CD14-positive monocyte (primary cell): ENCODE measurements at regions not wholly inside any gene's neighbourhood (a gene's known extent, or its start where the extent isn't known, plus 50 kb on each side); places are given as distances from the start of the nearest gene placed in this dataset.

Experiments
- DNase-seq, 3 donors: peaks; one replicate each; pipeline ENCODE4 v3.0.0-alpha.2; 2011 to 2022
- H2AFZ ChIP-seq: 2 replicates; pipeline ENCODE4 v1.6.0; 2012; ENCODE audit warnings: mild to moderate bottlenecking, low read depth, low read length, inconsistent platforms; ENCODE audit not compliant: insufficient read depth, poor library complexity, severe bottlenecking
- H3K27ac ChIP-seq, 2 donors: 1 replicate in 1 of 2; 2 replicates in 1 of 2; pipeline ENCODE4 v1.5.1; 2012 to 2013; ENCODE audit warnings: low read length in 2 of 2, control low read depth in 1 of 2, inconsistent platforms in 1 of 2, low read depth in 1 of 2, mild to moderate bottlenecking in 1 of 2
- H3K27me3 ChIP-seq, 2 donors: one replicate each; pipeline versions ENCODE4 v1.6.0 to v1.6.1; 2011 to 2013; ENCODE audit warnings: low read length in 2 of 2; ENCODE audit not compliant: control insufficient read depth in 2 of 2, insufficient read depth in 2 of 2
- H3K36me3 ChIP-seq, 2 donors: replicated peaks in 1 of 2; 1 replicate in 1 of 2; 2 replicates in 1 of 2; pipeline versions ENCODE4 v1.5.1 to v1.6.1; 2012 to 2013; ENCODE audit warnings: low read length in 2 of 2, control low read depth in 1 of 2, inconsistent platforms in 1 of 2, mild to moderate bottlenecking in 1 of 2; ENCODE audit not compliant: insufficient read depth in 2 of 2, control insufficient read depth in 1 of 2
- H3K4me1 ChIP-seq, 2 donors: 1 replicate in 1 of 2; 2 replicates in 1 of 2; pipeline versions ENCODE4 v1.5.1 to v1.6.1; 2012 to 2013; ENCODE audit warnings: low read length in 2 of 2, control low read depth in 1 of 2, inconsistent platforms in 1 of 2, mild to moderate bottlenecking in 1 of 2, moderate library complexity in 1 of 2; ENCODE audit not compliant: insufficient read depth in 2 of 2, control insufficient read depth in 1 of 2
- H3K4me2 ChIP-seq: replicated peaks from 2 replicates; pipeline ENCODE3; 2012; ENCODE audit warnings: low read length, moderate library complexity, mild to moderate bottlenecking; ENCODE audit not compliant: poor library complexity, severe bottlenecking; ENCODE audit errors: extremely low read depth
- H3K4me3 ChIP-seq, 3 experiments: fragments of 200-600 bp in 1 of 3; sonication (generic) in 1 of 3; replicated peaks in 1 of 3; 1 replicate in 2 of 3; 2 replicates in 1 of 3; pipeline ENCODE4 v1.5.1; 2011 to 2013; ENCODE audit warnings: low read length in 3 of 3, mild to moderate bottlenecking in 3 of 3, control low read depth in 2 of 3, low read depth in 2 of 3, inconsistent platforms in 1 of 3, moderate library complexity in 1 of 3
- H3K79me2 ChIP-seq: 2 replicates; pipeline ENCODE4 v1.6.0; 2012; ENCODE audit warnings: mild to moderate bottlenecking, control low read depth, inconsistent platforms, low read length, moderate library complexity; ENCODE audit not compliant: insufficient read depth
- H3K9ac ChIP-seq: 2 replicates; pipeline ENCODE4 v1.6.0; 2017; ENCODE audit warnings: low read length, mild to moderate bottlenecking; ENCODE audit not compliant: insufficient read depth, poor library complexity, severe bottlenecking
- H3K9me3 ChIP-seq, 2 donors: replicated peaks in 1 of 2; 1 replicate in 1 of 2; 2 replicates in 1 of 2; pipeline versions ENCODE4 v1.5.1 to v1.6.1; 2012 to 2013; ENCODE audit warnings: low read length in 2 of 2, control low read depth in 1 of 2; ENCODE audit not compliant: control insufficient read depth in 1 of 2, insufficient read depth in 1 of 2
- H4K20me1 ChIP-seq: 2 replicates; pipeline ENCODE4 v1.6.0; 2012; ENCODE audit warnings: mild to moderate bottlenecking, low read length, control low read depth, moderate library complexity; ENCODE audit not compliant: insufficient read depth
- H3K27ac Mint-ChIP-seq, 7 donors: one replicate each; pipeline ENCODE4 v1.8.0; 2020; ENCODE audit warnings: mild to moderate bottlenecking in 7 of 7, mixed read lengths in 7 of 7, moderate library complexity in 6 of 7, inconsistent platforms in 2 of 7
- H3K27me3 Mint-ChIP-seq, 3 donors: one replicate each; pipeline ENCODE4 v1.8.0; 2021 to 2022; ENCODE audit warnings: low read depth in 3 of 3, mild to moderate bottlenecking in 3 of 3, mixed read lengths in 3 of 3, moderate library complexity in 3 of 3, inconsistent platforms in 1 of 3
- H3K36me3 Mint-ChIP-seq, 2 donors: one replicate each; pipeline ENCODE4 v1.8.0; 2020; ENCODE audit warnings: mixed read lengths in 2 of 2, inconsistent platforms in 1 of 2, mild to moderate bottlenecking in 1 of 2
- H3K4me1 Mint-ChIP-seq: one replicate; pipeline ENCODE4 v1.8.0; 2020; ENCODE audit warnings: mild to moderate bottlenecking, mixed read lengths
- H3K4me3 Mint-ChIP-seq, 2 donors: one replicate each; pipeline ENCODE4 v1.8.0; 2020; ENCODE audit warnings: mild to moderate bottlenecking in 2 of 2, mixed read lengths in 2 of 2, moderate library complexity in 1 of 2
- H3K9me3 Mint-ChIP-seq, 7 donors: one replicate each; pipeline ENCODE4 v1.8.0; 2020 to 2022; ENCODE audit warnings: mixed read lengths in 7 of 7, mild to moderate bottlenecking in 6 of 7, moderate library complexity in 6 of 7, inconsistent platforms in 2 of 7
- CTCF ChIP-seq: fragments of 200-600 bp; IDR thresholded peaks from one replicate; pipeline ENCODE4 v1.8.0; 2022; ENCODE audit warnings: antibody characterized with exemption, mild to moderate bottlenecking
- WGBS: methylation state at CpG from one replicate; pipeline ENCODE4 v1.1.5; 2013; ENCODE audit warnings: missing lambda C conversion rate; ENCODE audit not compliant: insufficient coverage; 5-methylcytosine and 5-hydroxymethylcytosine counted together
- intact Hi-C, 2 donors: fragments of 100-400 bp; cut with micrococcal nuclease; formaldehyde crosslinking; loops; one replicate each; pipeline versions ENCODE4 v1.15.0 to v1.15.1; 2023

DNA sequence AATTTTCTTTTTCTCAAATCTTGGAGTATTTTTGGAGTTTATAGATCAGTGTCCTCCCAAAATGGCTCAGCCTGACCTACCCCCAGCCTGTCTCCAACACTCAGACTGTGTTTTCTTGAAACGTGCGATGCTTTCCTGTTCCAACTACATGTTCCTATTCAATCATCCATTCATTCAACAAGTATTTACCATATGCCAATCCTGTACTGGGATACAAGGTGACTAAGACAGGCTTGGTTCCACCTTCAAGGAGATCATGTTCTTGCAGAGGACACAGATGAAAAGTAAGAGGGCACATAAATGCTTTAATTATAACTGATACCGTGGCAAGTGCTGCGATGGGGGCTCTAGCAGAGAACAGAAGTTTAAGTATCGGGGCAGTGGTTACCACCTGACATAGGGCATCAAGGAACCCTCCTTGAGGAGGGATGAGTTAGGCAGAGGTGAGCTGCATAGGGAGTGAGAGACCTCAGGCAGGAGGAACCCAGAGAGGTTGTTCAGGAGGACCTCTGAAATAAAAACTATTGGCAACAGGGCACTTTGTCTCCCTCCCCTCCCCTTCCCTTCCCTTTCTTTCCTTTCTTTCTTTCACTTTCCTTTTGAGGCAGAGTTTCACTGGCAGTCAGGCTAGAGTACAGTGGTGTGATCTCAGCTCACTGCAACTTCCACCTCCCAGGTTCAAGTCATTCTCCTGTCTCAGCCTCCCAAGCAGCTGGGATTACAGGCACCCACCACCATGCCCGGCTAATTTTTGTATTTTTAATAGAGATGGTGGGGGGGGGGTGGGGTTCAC is 469.0 kb downstream of the EPHA4 start:
- H3K27me3 Mint-ChIP-seq, result peaks cover 0 to 2% (median 0%) of the 10 kb centered on the region in 3 donors
- WGBS, result 94% methylated on average over 2 of the region's 6 CpGs
- Histone ChIP-seq H3K36me3 (no peaks in the 10 kb centered on the region), H3K4me2 (no peak overlapping the region), H3K9me3 (no peaks in the 10 kb centered on the region), H3K79me2 (no peaks in the 10 kb centered on the region), H4K20me1 (no peaks in the 10 kb centered on the region), H3K4me1 (peaks cover 0 to 8% of the 10 kb centered on the region in 2 donors), H3K4me3 (no peak overlapping the region), H3K27ac (no peak overlapping the region), H2AFZ (no peak overlapping the region), H3K27me3 (no peaks in the 10 kb centered on the region), H3K9ac (no peak overlapping the region)
- no peak for DNase-seq
- TF ChIP-seq CTCF, result no peak
- peaks cover 14% of the 10 kb centered on the region for H3K4me1 Mint-ChIP-seq
- H3K9me3 Mint-ChIP-seq, result peaks cover 0 to 17% (median 0%) of the 10 kb centered on the region in 7 donors
- no peaks in the 10 kb centered on the region for H3K36me3 Mint-ChIP-seq
- H3K4me3 Mint-ChIP-seq, result no peak overlapping the region
- intact Hi-C loops, result no loop called here
- H3K27ac Mint-ChIP-seq, result peak overlapping the region in 1 of 7 donors; percentile 37

GRCh38 chr2:221103930-221104329 is 468.2 kb downstream of the EPHA4 start:
- Histone ChIP-seq H3K36me3 (no peaks in the 10 kb centered on the region), H3K4me3 (peak overlapping the region in 1 of 3 experiments; percentile 13)

More at GRCh38 chr2:221103930-221104329, 468.2 kb downstream of the EPHA4 start:
- Mint-ChIP-seq H3K27me3 (peaks cover 0 to 2% (median 0%) of the 10 kb centered on the region in 3 donors), H3K36me3 (no peaks in the 10 kb centered on the region), H3K4me3 (peak overlapping the region in 1 of 2 donors; percentile 49), H3K4me1 (peaks cover 14% of the 10 kb centered on the region), H3K9me3 (peaks cover 0 to 22% (median 0%) of the 10 kb centered on the region in 7 donors), H3K27ac (no peak overlapping the region)
- TF ChIP-seq CTCF, result no peak
- no peak for DNase-seq
- Histone ChIP-seq H2AFZ (peak overlapping the region; percentile 60), H3K4me2 (peak overlapping the region; percentile 33), H3K27ac (no peak overlapping the region), H3K4me1 (peaks cover 0 to 8% of the 10 kb centered on the region in 2 donors), H3K79me2 (no peaks in the 10 kb centered on the region), H3K9me3 (no peaks in the 10 kb centered on the region), H3K27me3 (no peaks in the 10 kb centered on the region), H4K20me1 (no peaks in the 10 kb centered on the region), H3K9ac (no peak overlapping the region)
- 51% methylated on average over 4 of the region's 5 CpGs for WGBS
- intact Hi-C loops, result no loop called here
